VCaP (cell line): ENCODE measurements at regions not wholly inside any gene's neighbourhood (a gene's known extent, or its start where the extent isn't known, plus 50 kb on each side); places are given as distances from the start of the nearest gene placed in this dataset.

Experiments
- H3K27ac ChIP-seq: fragments of 450-650 bp; 2 replicates; pipeline ENCODE4 v1.5.1; 2017
- TF ChIP-seq, protein P1 (sequence below): fragments of 450-650 bp; conservative IDR thresholded peaks from 2 replicates; pipeline ENCODE4 v1.5.1; 2017; ENCODE audit warnings: mild to moderate bottlenecking, moderate library complexity

DNA sequence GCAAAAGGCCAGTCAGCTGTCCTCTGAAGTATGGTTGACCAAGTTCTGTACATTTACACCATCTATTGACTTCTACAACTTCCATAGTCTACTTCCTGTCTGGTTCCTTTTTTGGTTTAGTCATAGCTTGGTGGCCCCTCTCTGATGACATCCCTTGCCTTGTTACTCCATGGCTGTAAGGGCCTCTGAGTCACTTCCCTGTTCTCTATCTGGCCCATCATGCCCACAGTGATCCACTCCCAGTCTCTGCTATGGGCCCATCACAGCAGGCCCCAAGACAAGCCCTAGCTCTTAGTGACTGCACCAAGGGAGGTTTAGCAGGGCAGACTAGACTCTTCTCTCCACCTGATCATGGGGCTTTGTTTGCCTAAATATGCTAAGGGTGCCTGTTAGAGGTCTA, 441.6 kb downstream of the HACE1 start:
- TF ChIP-seq, protein P1, sequence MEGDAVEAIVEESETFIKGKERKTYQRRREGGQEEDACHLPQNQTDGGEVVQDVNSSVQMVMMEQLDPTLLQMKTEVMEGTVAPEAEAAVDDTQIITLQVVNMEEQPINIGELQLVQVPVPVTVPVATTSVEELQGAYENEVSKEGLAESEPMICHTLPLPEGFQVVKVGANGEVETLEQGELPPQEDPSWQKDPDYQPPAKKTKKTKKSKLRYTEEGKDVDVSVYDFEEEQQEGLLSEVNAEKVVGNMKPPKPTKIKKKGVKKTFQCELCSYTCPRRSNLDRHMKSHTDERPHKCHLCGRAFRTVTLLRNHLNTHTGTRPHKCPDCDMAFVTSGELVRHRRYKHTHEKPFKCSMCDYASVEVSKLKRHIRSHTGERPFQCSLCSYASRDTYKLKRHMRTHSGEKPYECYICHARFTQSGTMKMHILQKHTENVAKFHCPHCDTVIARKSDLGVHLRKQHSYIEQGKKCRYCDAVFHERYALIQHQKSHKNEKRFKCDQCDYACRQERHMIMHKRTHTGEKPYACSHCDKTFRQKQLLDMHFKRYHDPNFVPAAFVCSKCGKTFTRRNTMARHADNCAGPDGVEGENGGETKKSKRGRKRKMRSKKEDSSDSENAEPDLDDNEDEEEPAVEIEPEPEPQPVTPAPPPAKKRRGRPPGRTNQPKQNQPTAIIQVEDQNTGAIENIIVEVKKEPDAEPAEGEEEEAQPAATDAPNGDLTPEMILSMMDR: no peak
- H3K27ac ChIP-seq: no peak overlapping the region

DNA sequence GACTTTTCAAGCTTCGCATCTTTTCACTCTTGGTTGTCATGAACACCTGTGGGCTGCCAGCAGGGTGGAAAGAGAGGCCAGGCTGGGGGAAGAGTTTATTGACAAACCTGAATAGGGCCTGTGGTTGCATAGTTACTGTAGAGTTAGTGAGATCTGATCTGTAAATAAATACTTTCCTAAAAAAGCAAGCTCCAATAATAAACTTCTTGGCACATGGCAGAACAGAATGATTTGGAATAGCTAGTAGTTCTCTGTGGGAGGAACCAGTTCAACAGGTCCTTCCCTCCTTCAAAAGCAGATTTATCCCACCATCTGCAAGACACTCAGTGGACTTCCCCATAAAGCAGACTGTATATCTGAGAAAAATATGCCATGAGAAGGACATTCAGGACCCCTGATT, 445.0 kb downstream of the HACE1 start:
- TF ChIP-seq, protein P1: no peak
- no peak overlapping the region; the same call in 1 of the 2 replicates for H3K27ac ChIP-seq

DNA sequence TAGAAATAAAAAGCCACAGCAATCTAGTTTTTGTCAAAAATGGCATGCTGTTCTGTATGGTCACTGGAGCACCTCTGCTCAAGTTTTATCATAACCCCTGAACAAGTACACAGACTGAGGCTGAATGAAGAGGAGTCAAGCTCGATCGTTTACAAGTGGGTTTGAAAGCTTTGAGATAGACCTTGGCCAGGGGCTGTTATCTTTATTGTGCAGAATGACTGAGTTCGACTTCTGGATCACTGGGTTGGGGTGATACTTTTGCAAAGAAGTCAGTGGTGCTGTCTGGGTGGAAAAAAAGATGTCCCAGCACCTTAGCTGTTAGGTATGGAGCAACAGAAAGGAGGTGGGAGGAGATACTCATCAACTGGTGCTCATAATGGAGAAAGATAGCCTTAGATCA, 446.0 kb downstream of the HACE1 start:
- TF ChIP-seq, protein P1: no peak
- H3K27ac ChIP-seq: no peak overlapping the region

DNA sequence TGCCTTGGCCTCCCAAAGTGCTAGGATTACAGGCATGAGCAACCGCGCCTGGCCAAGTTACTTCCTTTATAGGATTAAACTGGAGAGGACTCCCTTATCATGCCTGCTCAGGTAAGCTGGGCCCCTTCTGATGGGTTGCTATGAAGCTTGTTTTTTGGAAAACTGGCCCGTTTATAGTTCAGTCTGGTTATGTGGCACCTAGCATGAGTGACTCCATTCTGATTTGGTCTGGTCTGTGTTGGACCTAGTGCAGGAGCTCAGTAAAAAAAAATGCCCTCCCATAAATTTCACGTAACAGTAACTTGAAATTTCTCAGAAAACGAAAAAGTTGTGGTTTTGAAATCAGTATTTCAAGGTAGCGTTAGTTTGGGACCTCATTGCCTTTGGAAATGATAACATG, 448.4 kb downstream of the HACE1 start:
- TF ChIP-seq, protein P1: no peak
- no peak overlapping the region for H3K27ac ChIP-seq

DNA sequence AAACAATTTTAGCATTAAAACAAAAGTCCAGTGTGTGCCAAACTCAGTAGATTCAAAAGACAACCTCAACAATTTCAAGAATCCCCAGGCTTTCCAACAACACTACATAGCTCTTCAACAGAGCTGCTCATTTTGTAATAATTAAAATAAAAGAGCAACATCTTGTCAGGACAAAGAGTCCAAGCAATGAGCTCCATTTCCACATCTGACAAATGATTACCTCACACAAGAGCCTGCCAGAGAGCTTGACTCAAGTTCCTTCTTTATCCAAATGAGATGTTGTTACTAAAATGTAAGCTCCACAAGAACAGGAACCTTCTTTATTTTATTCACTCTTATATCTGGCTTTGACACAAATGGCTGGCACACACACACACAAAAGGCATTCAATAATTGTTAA, 449.8 kb downstream of the HACE1 start:
- no peak overlapping the region for H3K27ac ChIP-seq
- TF ChIP-seq, protein P1: no peak

DNA sequence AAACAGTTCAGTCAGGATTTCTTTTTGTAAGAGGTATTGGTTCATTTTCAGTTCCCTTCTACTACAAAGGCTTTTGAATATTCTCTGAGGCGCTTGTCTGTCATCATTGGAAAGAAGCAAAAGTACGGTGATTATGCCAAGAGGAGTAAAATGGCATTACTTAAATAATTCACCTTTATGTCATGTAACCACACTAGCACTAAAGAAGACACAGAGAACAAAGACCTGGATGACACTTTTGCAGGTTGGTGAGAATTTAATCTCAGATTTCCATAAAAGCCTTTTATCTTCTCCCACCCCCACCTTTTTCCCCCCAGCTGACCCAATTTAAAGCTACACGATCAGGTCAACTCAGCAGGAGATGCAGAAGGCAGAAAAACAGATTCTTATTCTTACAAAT, 451.8 kb downstream of the HACE1 start:
- no peak overlapping the region for H3K27ac ChIP-seq
- TF ChIP-seq, protein P1: no peak

DNA sequence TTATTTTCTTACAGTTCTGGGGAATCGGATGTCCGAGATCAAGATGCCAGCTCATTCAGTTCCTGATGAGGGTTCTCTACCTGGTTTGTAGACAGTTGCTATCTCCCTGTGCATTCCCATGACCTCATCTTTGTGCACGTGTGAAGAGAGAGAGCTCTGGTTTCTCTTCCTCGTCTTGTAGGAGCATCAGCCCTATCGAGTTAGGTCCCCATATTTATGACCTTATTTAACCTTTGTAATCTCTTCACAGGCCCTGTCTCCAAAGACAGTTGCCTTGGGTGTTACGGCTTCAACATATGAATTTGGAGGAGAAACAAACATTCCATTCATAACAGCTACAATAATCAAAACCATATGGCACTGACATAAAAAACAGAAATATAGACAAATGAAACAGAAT, 455.3 kb downstream of the HACE1 start:
- no peak overlapping the region for H3K27ac ChIP-seq
- TF ChIP-seq, protein P1: no peak

DNA sequence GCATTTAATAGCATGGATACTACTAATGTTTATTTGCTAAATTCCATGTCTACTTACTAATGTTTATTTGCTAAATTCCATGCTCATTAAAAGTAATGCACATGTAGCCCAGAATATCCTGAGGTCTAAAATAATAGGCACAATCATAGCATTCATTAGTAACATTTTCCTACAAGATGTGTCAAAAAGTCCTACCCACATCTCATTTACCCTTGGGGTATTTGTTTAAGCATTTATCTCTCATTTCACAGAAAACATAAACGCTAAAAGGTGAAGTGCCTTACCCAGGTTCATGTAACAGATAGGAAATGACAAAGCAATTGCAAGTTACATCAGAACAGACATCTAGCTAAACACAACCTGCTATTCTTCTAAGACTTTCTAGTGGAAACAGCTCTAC, 457.1 kb downstream of the HACE1 start:
- no peak overlapping the region for H3K27ac ChIP-seq
- TF ChIP-seq, protein P1: no peak
